Progenitor cell of endocrine pancreas (in vitro differentiated cells): ENCODE measurements at regions not wholly inside any gene's neighbourhood (a gene's known extent, or its start where the extent isn't known, plus 50 kb on each side); places are given as distances from the start of the nearest gene placed in this dataset.

Source experiments
- DNase-seq: peaks from one replicate; pipeline ENCODE4 v3.0.0; 2021; ENCODE audit warnings: low spot score; ENCODE audit not compliant: unreplicated experiment
- H3K27ac Mint-ChIP-seq: 2 replicates; pipeline ENCODE4 v1.8.0; 2021; ENCODE audit warnings: mild to moderate bottlenecking, moderate library complexity, mixed read lengths
- H3K27me3 Mint-ChIP-seq: 2 replicates; pipeline ENCODE4 v1.8.0; 2021; ENCODE audit warnings: mixed read lengths
- H3K36me3 Mint-ChIP-seq: 2 replicates; pipeline ENCODE4 v1.8.0; 2022; ENCODE audit warnings: mixed read lengths; ENCODE audit not compliant: insufficient read depth
- H3K4me1 Mint-ChIP-seq: 2 replicates; pipeline ENCODE4 v1.8.0; 2021; ENCODE audit warnings: low read depth, mixed read lengths
- H3K4me3 Mint-ChIP-seq: 2 replicates; pipeline ENCODE4 v1.8.0; 2021; ENCODE audit warnings: low read depth, mild to moderate bottlenecking, moderate library complexity, mixed read lengths
- H3K9me3 Mint-ChIP-seq: 2 replicates; pipeline ENCODE4 v1.8.0; 2021; ENCODE audit warnings: low read depth, mixed read lengths
- TF ChIP-seq, protein P1 (sequence below): fragments of 200-600 bp; sonication (generic); IDR thresholded peaks from one replicate; pipeline ENCODE4 v1.5.0; 2021; ENCODE audit warnings: antibody characterized with exemption, mild to moderate bottlenecking; ENCODE audit not compliant: unreplicated experiment

DNA sequence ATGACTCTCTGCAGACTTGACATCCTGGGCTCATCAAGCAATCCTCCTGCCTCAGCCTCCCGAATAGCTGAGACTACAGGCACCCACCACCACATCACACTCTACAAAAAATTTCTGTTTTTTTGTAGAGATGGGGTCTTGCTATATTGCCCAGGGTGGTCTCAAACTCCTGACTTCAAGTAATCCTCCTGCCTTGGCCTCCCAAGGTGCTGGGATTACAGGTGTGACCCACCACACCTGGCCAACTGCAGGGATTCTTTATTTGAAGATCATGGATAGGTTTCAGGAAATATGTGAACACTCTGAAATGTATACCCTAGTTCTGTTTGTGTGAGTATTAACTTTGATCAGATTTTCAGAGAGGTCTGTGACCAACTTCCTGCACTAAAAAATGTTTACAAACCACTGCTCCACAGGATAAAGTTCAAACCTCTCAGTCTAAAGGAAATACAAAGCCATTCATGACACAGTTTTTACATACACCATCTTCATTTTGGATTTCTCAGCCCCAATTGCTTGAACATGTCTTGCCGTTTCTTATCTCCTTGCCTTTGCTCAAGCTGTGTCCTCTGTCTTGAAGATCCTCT lies 252.3 kb upstream of the FGGY start:
- H3K4me1 Mint-ChIP-seq: no peaks in the 10 kb centered on the region
- no peak overlapping the region for H3K4me3 Mint-ChIP-seq
- no peak overlapping the region for H3K27ac Mint-ChIP-seq
- DNase-seq: no peak
- TF ChIP-seq, protein P1, sequence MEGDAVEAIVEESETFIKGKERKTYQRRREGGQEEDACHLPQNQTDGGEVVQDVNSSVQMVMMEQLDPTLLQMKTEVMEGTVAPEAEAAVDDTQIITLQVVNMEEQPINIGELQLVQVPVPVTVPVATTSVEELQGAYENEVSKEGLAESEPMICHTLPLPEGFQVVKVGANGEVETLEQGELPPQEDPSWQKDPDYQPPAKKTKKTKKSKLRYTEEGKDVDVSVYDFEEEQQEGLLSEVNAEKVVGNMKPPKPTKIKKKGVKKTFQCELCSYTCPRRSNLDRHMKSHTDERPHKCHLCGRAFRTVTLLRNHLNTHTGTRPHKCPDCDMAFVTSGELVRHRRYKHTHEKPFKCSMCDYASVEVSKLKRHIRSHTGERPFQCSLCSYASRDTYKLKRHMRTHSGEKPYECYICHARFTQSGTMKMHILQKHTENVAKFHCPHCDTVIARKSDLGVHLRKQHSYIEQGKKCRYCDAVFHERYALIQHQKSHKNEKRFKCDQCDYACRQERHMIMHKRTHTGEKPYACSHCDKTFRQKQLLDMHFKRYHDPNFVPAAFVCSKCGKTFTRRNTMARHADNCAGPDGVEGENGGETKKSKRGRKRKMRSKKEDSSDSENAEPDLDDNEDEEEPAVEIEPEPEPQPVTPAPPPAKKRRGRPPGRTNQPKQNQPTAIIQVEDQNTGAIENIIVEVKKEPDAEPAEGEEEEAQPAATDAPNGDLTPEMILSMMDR: no peak
- H3K36me3 Mint-ChIP-seq: no peaks in the 10 kb centered on the region
- peaks cover 43% of the 10 kb centered on the region for H3K27me3 Mint-ChIP-seq
- peaks cover 6% of the 10 kb centered on the region for H3K9me3 Mint-ChIP-seq

GRCh38 chr1:59045137-59045536 lies 251.8 kb upstream of the FGGY start:
- no peaks in the 10 kb centered on the region for H3K4me1 Mint-ChIP-seq
- H3K4me3 Mint-ChIP-seq: no peak overlapping the region
- peaks cover 6% of the 10 kb centered on the region for H3K9me3 Mint-ChIP-seq
- no peaks in the 10 kb centered on the region for H3K36me3 Mint-ChIP-seq
- H3K27ac Mint-ChIP-seq: no peak overlapping the region
- DNase-seq: no peak
- H3K27me3 Mint-ChIP-seq: peaks cover 43% of the 10 kb centered on the region
- TF ChIP-seq, protein P1: no peak

GRCh38 chr1:59045636-59046035 lies 251.3 kb upstream of the FGGY start:
- peaks cover 6% of the 10 kb centered on the region for H3K9me3 Mint-ChIP-seq
- DNase-seq: no peak
- peaks cover 43% of the 10 kb centered on the region for H3K27me3 Mint-ChIP-seq
- no peak overlapping the region for H3K27ac Mint-ChIP-seq
- TF ChIP-seq, protein P1: no peak
- H3K36me3 Mint-ChIP-seq: no peaks in the 10 kb centered on the region
- H3K4me1 Mint-ChIP-seq: no peaks in the 10 kb centered on the region
- H3K4me3 Mint-ChIP-seq: no peak overlapping the region

DNA sequence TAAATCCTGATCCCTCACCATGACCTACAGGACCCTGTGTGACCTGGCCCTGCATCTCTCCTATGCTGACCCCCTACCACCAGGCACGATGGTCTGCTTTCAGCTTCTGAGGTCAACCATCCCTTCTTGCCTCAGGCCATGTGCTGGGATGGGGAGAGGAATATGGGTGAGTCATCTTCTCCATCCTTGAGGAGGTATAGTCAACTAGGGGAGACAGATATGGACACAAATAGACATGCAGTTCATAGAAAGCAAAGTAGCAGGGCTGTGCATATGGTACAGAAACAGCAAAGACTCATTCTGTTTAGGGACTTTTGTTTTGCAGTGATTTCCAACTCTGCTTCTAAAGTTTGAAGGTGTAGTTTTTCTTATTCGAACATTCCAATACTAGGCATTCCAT lies 250.8 kb upstream of the FGGY start:
- DNase-seq: no peak
- TF ChIP-seq, protein P1: no peak
- no peaks in the 10 kb centered on the region for H3K4me1 Mint-ChIP-seq
- peaks cover 43% of the 10 kb centered on the region for H3K27me3 Mint-ChIP-seq
- peaks cover 6% of the 10 kb centered on the region for H3K9me3 Mint-ChIP-seq
- no peaks in the 10 kb centered on the region for H3K36me3 Mint-ChIP-seq
- H3K27ac Mint-ChIP-seq: no peak overlapping the region
- no peak overlapping the region for H3K4me3 Mint-ChIP-seq

- no peak overlapping the region for H3K27ac Mint-ChIP-seq
- TF ChIP-seq, protein P1: no peak
- no peaks in the 10 kb centered on the region for H3K4me1 Mint-ChIP-seq
- peaks cover 41% of the 10 kb centered on the region for H3K27me3 Mint-ChIP-seq
- peaks cover 6% of the 10 kb centered on the region for H3K9me3 Mint-ChIP-seq
- H3K36me3 Mint-ChIP-seq: no peaks in the 10 kb centered on the region
- no peak overlapping the region for H3K4me3 Mint-ChIP-seq
- no peak for DNase-seq
Measured at GRCh38 chr1:59046730-59047157, 250.2 kb upstream of the FGGY start.
